ENCODE measurements at regions not wholly inside any gene's neighbourhood (a gene's known extent, or its start where the extent isn't known, plus 50 kb on each side); places are given as distances from the start of the nearest gene placed in this dataset.

GRCh38 chr9:14531341-14532269 is 161.6 kb downstream of the ZDHHC21 start (continued):
- TF ChIP-seq ARID4B (CRISPR knock-in tag; IDR thresholded peaks at IDR 0.05), result no peak
- peak; percentile 86 for TF ChIP-seq MEIS2 (IDR thresholded peaks at IDR 0.05; ENCODE audit: partially characterized antibody)
- TF ChIP-seq, protein P1, sequence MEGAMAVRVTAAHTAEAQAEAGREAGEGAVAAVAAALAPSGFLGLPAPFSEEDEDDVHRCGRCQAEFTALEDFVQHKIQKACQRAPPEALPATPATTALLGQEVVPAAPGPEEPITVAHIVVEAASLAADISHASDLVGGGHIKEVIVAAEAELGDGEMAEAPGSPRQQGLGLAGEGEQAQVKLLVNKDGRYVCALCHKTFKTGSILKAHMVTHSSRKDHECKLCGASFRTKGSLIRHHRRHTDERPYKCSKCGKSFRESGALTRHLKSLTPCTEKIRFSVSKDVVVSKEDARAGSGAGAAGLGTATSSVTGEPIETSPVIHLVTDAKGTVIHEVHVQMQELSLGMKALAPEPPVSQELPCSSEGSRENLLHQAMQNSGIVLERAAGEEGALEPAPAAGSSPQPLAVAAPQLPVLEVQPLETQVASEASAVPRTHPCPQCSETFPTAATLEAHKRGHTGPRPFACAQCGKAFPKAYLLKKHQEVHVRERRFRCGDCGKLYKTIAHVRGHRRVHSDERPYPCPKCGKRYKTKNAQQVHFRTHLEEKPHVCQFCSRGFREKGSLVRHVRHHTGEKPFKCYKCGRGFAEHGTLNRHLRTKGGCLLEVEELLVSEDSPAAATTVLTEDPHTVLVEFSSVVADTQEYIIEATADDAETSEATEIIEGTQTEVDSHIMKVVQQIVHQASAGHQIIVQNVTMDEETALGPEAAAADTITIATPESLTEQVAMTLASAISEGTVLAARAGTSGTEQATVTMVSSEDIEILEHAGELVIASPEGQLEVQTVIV (CRISPR knock-in tag; IDR thresholded peaks at IDR 0.05; ENCODE audit: borderline replicate concordance), result no peak
- 0 out of 2 replicates have a peak, but pooled peaks have one; percentile 33 for TF ChIP-seq BRD4 (IDR thresholded peaks at IDR 0.05)
- peak; percentile 92 for TF ChIP-seq PRDM10 (IDR thresholded peaks at IDR 0.05; ENCODE audit: partially characterized antibody)
- 0 out of 2 replicates have a peak, but pooled peaks have one; percentile 19 for TF ChIP-seq DMBX1 (CRISPR knock-in tag; IDR thresholded peaks at IDR 0.05; ENCODE audit: borderline replicate concordance)
- TF ChIP-seq PTBP1 (IDR thresholded peaks at IDR 0.05; ENCODE audit: low read depth, low read length), result no peak
- TF ChIP-seq UBTF (IDR thresholded peaks at IDR 0.05; ENCODE audit: borderline replicate concordance in 1 of 2, low read depth in 2 of 2, low read length in 2 of 2), result no peak
- TF ChIP-seq SOX6 (IDR thresholded peaks at IDR 0.05), result peak; percentile 57; the same call in 1 of the 2 replicates
- 0 out of 4 replicates have a peak, but pooled peaks of 1 of the 2 experiments have one; percentile 29 for TF ChIP-seq MNT (conservative IDR thresholded peaks at IDR 0.05)

All from K562 (cell line).